Testis (tissue), 2 donors: ENCODE measurements at regions not wholly inside any gene's neighbourhood (a gene's known extent, or its start where the extent isn't known, plus 50 kb on each side); places are given as distances from the start of the nearest gene placed in this dataset.
"Not testable (repeated sequence)": the region's sequence is repeated elsewhere in the genome, so short reads cannot be mapped to it uniquely, and the experiment has no call there.

Source experiments
- POLR2A ChIP-seq: fragments of 450-650 bp; IDR thresholded peaks from one replicate; pipeline ENCODE4 v1.6.1; 2017; ENCODE audit warnings: antibody characterized with exemption, mild to moderate bottlenecking, moderate library complexity
- TF ChIP-seq, protein P1 (sequence below), 3 experiments: fragments of 450-650 bp in 2 of 3; fragments of 200-600 bp in 1 of 3; sonication (generic) in 1 of 3; IDR thresholded peaks; one replicate each; pipeline ENCODE4 v1.5.1; 2016 to 2019; ENCODE audit warnings: antibody characterized with exemption in 3 of 3, mild to moderate bottlenecking in 2 of 3, moderate library complexity in 1 of 3

DNA sequence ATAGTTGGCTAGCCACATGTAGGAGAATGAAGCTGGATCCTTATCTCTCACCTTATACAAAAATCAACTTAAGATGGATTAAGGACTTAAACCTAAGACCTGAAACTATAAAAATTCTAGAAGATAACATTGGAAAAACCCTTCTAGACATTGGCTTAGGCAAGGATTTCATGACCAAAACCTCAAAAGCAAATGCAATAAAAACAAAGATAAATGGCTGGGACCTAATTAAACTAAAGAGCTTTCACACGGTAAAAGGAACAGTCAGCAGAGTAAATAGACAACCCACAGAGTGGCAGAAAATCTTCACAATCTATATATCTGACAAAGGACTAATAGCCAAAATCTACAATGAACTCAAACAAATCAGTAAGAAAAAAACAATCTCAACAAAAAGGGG is 202.7 kb upstream of the ARID2 start:
- TF ChIP-seq, protein P1, sequence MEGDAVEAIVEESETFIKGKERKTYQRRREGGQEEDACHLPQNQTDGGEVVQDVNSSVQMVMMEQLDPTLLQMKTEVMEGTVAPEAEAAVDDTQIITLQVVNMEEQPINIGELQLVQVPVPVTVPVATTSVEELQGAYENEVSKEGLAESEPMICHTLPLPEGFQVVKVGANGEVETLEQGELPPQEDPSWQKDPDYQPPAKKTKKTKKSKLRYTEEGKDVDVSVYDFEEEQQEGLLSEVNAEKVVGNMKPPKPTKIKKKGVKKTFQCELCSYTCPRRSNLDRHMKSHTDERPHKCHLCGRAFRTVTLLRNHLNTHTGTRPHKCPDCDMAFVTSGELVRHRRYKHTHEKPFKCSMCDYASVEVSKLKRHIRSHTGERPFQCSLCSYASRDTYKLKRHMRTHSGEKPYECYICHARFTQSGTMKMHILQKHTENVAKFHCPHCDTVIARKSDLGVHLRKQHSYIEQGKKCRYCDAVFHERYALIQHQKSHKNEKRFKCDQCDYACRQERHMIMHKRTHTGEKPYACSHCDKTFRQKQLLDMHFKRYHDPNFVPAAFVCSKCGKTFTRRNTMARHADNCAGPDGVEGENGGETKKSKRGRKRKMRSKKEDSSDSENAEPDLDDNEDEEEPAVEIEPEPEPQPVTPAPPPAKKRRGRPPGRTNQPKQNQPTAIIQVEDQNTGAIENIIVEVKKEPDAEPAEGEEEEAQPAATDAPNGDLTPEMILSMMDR (IDR thresholded peaks at IDR 0.05): not testable (repeated sequence)
- TF ChIP-seq POLR2A: not testable (repeated sequence)
